H1 (cell line): ENCODE measurements at regions not wholly inside any gene's neighbourhood (a gene's known extent, or its start where the extent isn't known, plus 50 kb on each side); places are given as distances from the start of the nearest gene placed in this dataset.

ENCODE experiments used
- CTCF ChIA-PET: fragments of 300-600 bp; sonication (Branson Sonifier 250); formaldehyde crosslinking; loops from one replicate; lab custom pipeline; 2021; ENCODE audit not compliant: partially characterized antibody; lab: Charles Lee
- POLR2A ChIA-PET: fragments of 300-600 bp; sonication (Branson Sonifier 250); formaldehyde crosslinking; loops from one replicate; lab custom pipeline; 2021; ENCODE audit warnings: inconsistent platforms; ENCODE audit not compliant: partially characterized antibody; lab: Charles Lee
- DNase-seq, 2 experiments: peaks; one replicate each; pipeline versions ENCODE4 v3.0.0 to v3.0.0-alpha.2; 2010 to 2022; ENCODE audit warnings: low spot score in 2 of 2, low read depth in 1 of 2, mixed read lengths in 1 of 2
- FAIRE-seq: peaks from 2 replicates; lab custom pipeline; 2011; peaks lifted over from hg19 to GRCh38; lab: Jason Lieb, UNC
- H2AFZ ChIP-seq: 2 replicates; pipeline ENCODE4 v1.8.1; 2012; ENCODE audit warnings: low read length, inconsistent platforms
- H2AK5ac ChIP-seq: 2 replicates; pipeline ENCODE4 v1.6.1; 2013; ENCODE audit warnings: low read depth, low read length
- H2BK120ac ChIP-seq: replicated peaks from 2 replicates; pipeline ENCODE3; 2013; ENCODE audit warnings: low read depth, low read length, inconsistent platforms
- H2BK12ac ChIP-seq: 2 replicates; pipeline ENCODE4 v1.6.1; 2013; ENCODE audit warnings: low read depth, low read length
- H2BK15ac ChIP-seq: 2 replicates; pipeline ENCODE4 v1.6.1; 2013; ENCODE audit warnings: low read length
- H2BK20ac ChIP-seq: 2 replicates; pipeline ENCODE4 v1.6.1; 2013; ENCODE audit warnings: low read length
- H2BK5ac ChIP-seq: 2 replicates; pipeline ENCODE4 v1.6.1; 2013; ENCODE audit warnings: low read depth, low read length
- H3K14ac ChIP-seq: 2 replicates; pipeline ENCODE4 v1.6.1; 2013; ENCODE audit warnings: inconsistent platforms; ENCODE audit not compliant: insufficient read length
- H3K18ac ChIP-seq: 2 replicates; pipeline ENCODE4 v1.6.1; 2013; ENCODE audit warnings: low read length; ENCODE audit errors: extremely low read depth
- H3K23ac ChIP-seq: 2 replicates; pipeline ENCODE4 v1.6.1; 2013; ENCODE audit warnings: inconsistent platforms; ENCODE audit not compliant: insufficient read length
- H3K23me2 ChIP-seq: 2 replicates; pipeline ENCODE4 v1.6.1; 2013; ENCODE audit warnings: low read depth, low read length
- H3K27ac ChIP-seq: 2 replicates; pipeline ENCODE4 v1.6.1; 2011; ENCODE audit warnings: low read depth, low read length, inconsistent platforms
- H3K27me3 ChIP-seq, 4 experiments: replicated peaks in 1 of 4; 1 replicate in 1 of 4; 2 replicates in 3 of 4; pipeline versions ENCODE4 v1.6.1 to v1.8.1; 2011 to 2013; ENCODE audit warnings: low read length in 3 of 4, mild to moderate bottlenecking in 3 of 4, inconsistent platforms in 2 of 4, mixed read lengths in 2 of 4, moderate library complexity in 1 of 4; ENCODE audit not compliant: control insufficient read depth in 3 of 4, insufficient read depth in 3 of 4; ENCODE audit errors: extremely low read depth in 1 of 4
- H3K36me3 ChIP-seq, 4 experiments: 2 replicates each; pipeline versions ENCODE4 v1.6.1 to v1.8.1; 2011 to 2013; ENCODE audit warnings: mild to moderate bottlenecking in 4 of 4, low read length in 3 of 4, moderate library complexity in 2 of 4, control low read depth in 1 of 4, inconsistent platforms in 1 of 4; ENCODE audit not compliant: insufficient read depth in 4 of 4, control insufficient read depth in 2 of 4
- H3K4ac ChIP-seq: replicated peaks from 2 replicates; pipeline ENCODE3; 2013; ENCODE audit warnings: low read length, low read depth, mixed read lengths, inconsistent platforms; ENCODE audit not compliant: insufficient read length
- H3K4me1 ChIP-seq, 4 experiments: replicated peaks in 1 of 4; 1 replicate in 1 of 4; 2 replicates in 3 of 4; pipeline versions ENCODE4 v1.6.1 to v1.8.1; 2011 to 2013; ENCODE audit warnings: low read length in 3 of 4, inconsistent platforms in 2 of 4, mixed read lengths in 1 of 4; ENCODE audit not compliant: insufficient read depth in 4 of 4, control insufficient read depth in 3 of 4
- H3K4me2 ChIP-seq, 2 experiments: 2 replicates each; pipeline versions ENCODE4 v1.6.1 to v1.8.1; 2011 to 2013; ENCODE audit warnings: low read depth in 2 of 2, low read length in 2 of 2, control low read depth in 1 of 2, inconsistent platforms in 1 of 2, mild to moderate bottlenecking in 1 of 2; ENCODE audit not compliant: insufficient read depth in 1 of 2
- H3K4me3 ChIP-seq, 4 experiments: fragments of 200-600, 300-600 bp in 1 of 4; sonication (generic), shearing (Covaris generic), sonication (Bioruptor Twin) in 1 of 4; 2 replicates each; pipeline versions ENCODE4 v1.5.1 to v1.8.1; 2011 to 2016; ENCODE audit warnings: low read length in 4 of 4, low read depth in 3 of 4, control low read depth in 2 of 4, inconsistent platforms in 2 of 4, mild to moderate bottlenecking in 2 of 4, mixed read lengths in 1 of 4, moderate library complexity in 1 of 4; ENCODE audit not compliant: insufficient read depth in 2 of 4; ENCODE audit errors: extremely low read depth in 1 of 4
- H3K56ac ChIP-seq: replicated peaks from 2 replicates; pipeline ENCODE3; 2013; ENCODE audit warnings: low read depth, mild to moderate bottlenecking, mixed read lengths, low read length, inconsistent platforms; ENCODE audit not compliant: insufficient read length
- H3K79me1 ChIP-seq: 2 replicates; pipeline ENCODE4 v1.6.1; 2013; ENCODE audit warnings: low read depth, low read length, control low read depth
- H3K79me2 ChIP-seq, 2 experiments: 2 replicates each; pipeline versions ENCODE4 v1.6.1 to v1.8.1; 2012 to 2013; ENCODE audit warnings: low read length in 2 of 2, mild to moderate bottlenecking in 2 of 2, inconsistent platforms in 1 of 2; ENCODE audit not compliant: insufficient read depth in 2 of 2, control insufficient read depth in 1 of 2
- H3K9ac ChIP-seq, 4 experiments: replicated peaks in 1 of 4; 1 replicate in 1 of 4; 2 replicates in 3 of 4; pipeline versions ENCODE4 v1.6.1 to v1.8.1; 2011 to 2013; ENCODE audit warnings: low read depth in 3 of 4, low read length in 3 of 4, control low read depth in 2 of 4, mild to moderate bottlenecking in 2 of 4, moderate library complexity in 2 of 4, inconsistent platforms in 1 of 4; ENCODE audit errors: extremely low read depth in 1 of 4
- H3K9me3 ChIP-seq, 2 experiments: 2 replicates each; pipeline versions ENCODE4 v1.6.1 to v1.8.1; 2012 to 2013; ENCODE audit warnings: mild to moderate bottlenecking in 2 of 2, moderate library complexity in 2 of 2, control low read depth in 1 of 2, inconsistent platforms in 1 of 2, low read depth in 1 of 2, low read length in 1 of 2, mixed read lengths in 1 of 2; ENCODE audit not compliant: insufficient read depth in 2 of 2
- H4K20me1 ChIP-seq, 2 experiments: replicated peaks in 1 of 2; 2 replicates each; pipeline versions ENCODE3 to v1.8.1; 2011 to 2013; ENCODE audit warnings: inconsistent platforms in 2 of 2, low read length in 2 of 2, mild to moderate bottlenecking in 1 of 2; ENCODE audit not compliant: insufficient read depth in 2 of 2, control insufficient read depth in 1 of 2
- H4K5ac ChIP-seq: 2 replicates; pipeline ENCODE4 v1.6.1; 2013; ENCODE audit warnings: low read length, low read depth, mixed read lengths, inconsistent platforms; ENCODE audit not compliant: insufficient read length
- H4K8ac ChIP-seq: 2 replicates; pipeline ENCODE4 v1.8.0; 2013; ENCODE audit warnings: mild to moderate bottlenecking, moderate library complexity, low read length, inconsistent platforms; ENCODE audit not compliant: insufficient read depth; ENCODE audit errors: extremely low read depth
- H4K91ac ChIP-seq: replicated peaks from 2 replicates; pipeline ENCODE3; 2013; ENCODE audit warnings: low read length, mixed read lengths, inconsistent platforms; ENCODE audit not compliant: insufficient read length
- ATF3 ChIP-seq: IDR thresholded peaks from 2 replicates; pipeline ENCODE4 v1.6.1; 2011; ENCODE audit warnings: low read depth, mild to moderate bottlenecking, low read length; ENCODE audit not compliant: insufficient read depth
- CBX5 ChIP-seq: fragments of 300-800, 300-1000 bp; sonication (generic); IDR thresholded peaks from 2 replicates; pipeline ENCODE4 v1.7.1; 2016; ENCODE audit warnings: antibody characterized with exemption, low read length, low read depth
- EGR1 ChIP-seq: IDR thresholded peaks from 2 replicates; pipeline ENCODE4 v1.6.1; 2011; ENCODE audit warnings: low read depth, low read length, borderline replicate concordance
- EP300 ChIP-seq, 2 experiments: IDR thresholded peaks; 1 replicate in 1 of 2; 2 replicates in 1 of 2; pipeline ENCODE4 v1.6.1; 2011 to 2012; ENCODE audit warnings: low read depth in 2 of 2, low read length in 2 of 2, mild to moderate bottlenecking in 2 of 2, borderline replicate concordance in 1 of 2, inconsistent platforms in 1 of 2, moderate library complexity in 1 of 2
- GTF2F1 ChIP-seq: IDR thresholded peaks from 2 replicates; pipeline ENCODE4 v1.6.1; 2012; ENCODE audit warnings: low read depth, low read length, improper control_type of control experiment, borderline replicate concordance
- HDAC6 ChIP-seq: IDR thresholded peaks from one replicate; pipeline ENCODE4 v1.7.1; 2012; ENCODE audit warnings: low read depth, mild to moderate bottlenecking, inconsistent platforms, low read length, moderate library complexity
- JUN ChIP-seq: IDR thresholded peaks from 2 replicates; pipeline ENCODE4 v1.6.1; 2011; ENCODE audit warnings: low read depth, mild to moderate bottlenecking, improper control_type of control experiment, low read length
- KDM1A ChIP-seq: fragments of 200-600, 300-600 bp; sonication (generic); IDR thresholded peaks from 2 replicates; pipeline ENCODE4 v1.7.1; 2016; ENCODE audit warnings: mild to moderate bottlenecking, low read length, borderline replicate concordance
- KDM5A ChIP-seq: fragments of 200-600 bp; IDR thresholded peaks from 2 replicates; pipeline ENCODE4 v1.7.1; 2012; ENCODE audit warnings: mild to moderate bottlenecking, low read length, inconsistent platforms, mixed read lengths
- RAD21 ChIP-seq, 2 experiments: IDR thresholded peaks in 1 of 2; conservative IDR thresholded peaks in 1 of 2; 2 replicates each; pipeline ENCODE4 v1.6.1; 2011; ENCODE audit warnings: low read depth in 2 of 2, low read length in 2 of 2, improper control_type of control experiment in 1 of 2, inconsistent platforms in 1 of 2, mild to moderate bottlenecking in 1 of 2, moderate library complexity in 1 of 2
- RXRA ChIP-seq: IDR thresholded peaks from 2 replicates; pipeline ENCODE4 v1.6.1; 2011; ENCODE audit warnings: low read depth, mild to moderate bottlenecking, low read length, moderate library complexity; ENCODE audit not compliant: insufficient read depth
- SP1 ChIP-seq: IDR thresholded peaks from 2 replicates; pipeline ENCODE4 v1.6.1; 2011; ENCODE audit warnings: low read depth, low read length
- SP4 ChIP-seq: IDR thresholded peaks from 2 replicates; pipeline ENCODE4 v1.6.1; 2012; ENCODE audit warnings: low read length, inconsistent platforms
- SRF ChIP-seq: IDR thresholded peaks from 2 replicates; pipeline ENCODE4 v1.6.1; 2011; ENCODE audit warnings: mild to moderate bottlenecking, low read depth, low read length, moderate library complexity
- SUZ12 ChIP-seq: fragments of 200-600 bp; sonication (generic); IDR thresholded peaks from 2 replicates; pipeline ENCODE4 v1.6.1; 2012; ENCODE audit warnings: mild to moderate bottlenecking, inconsistent platforms, low read length, moderate library complexity, mixed read lengths
- WGBS, 2 experiments: shearing (Covaris generic) in 1 of 2; methylation state at CpG; one replicate each; pipeline versions ENCODE4 v1.1.6 to v1.1.7; 2013 to 2015; ENCODE audit warnings: low lambda C conversion rate in 2 of 2, mixed read lengths in 2 of 2, inconsistent platforms in 1 of 2, low coverage in 1 of 2, missing lambda C conversion rate in 1 of 2; ENCODE audit not compliant: insufficient replicate concordance in 2 of 2, insufficient coverage in 1 of 2, insufficient read length in 1 of 2; ENCODE audit errors: extremely low coverage in 1 of 2, missing lambda C conversion rate in 1 of 2; 5-methylcytosine and 5-hydroxymethylcytosine counted together

GRCh38 chr7:109308816-109309215, 739.1 kb downstream of the DNAJB9 start:
- H3K23ac ChIP-seq, result no peak overlapping the region
- H2BK5ac ChIP-seq, result no peak overlapping the region
- no peak overlapping the region for H2BK12ac ChIP-seq
- H4K8ac ChIP-seq, result no peak overlapping the region
- ChIA-PET POLR2A (no interaction called here), CTCF (no interaction called here)
- no peaks in the 10 kb centered on the region for H3K23me2 ChIP-seq
- no peak overlapping the region for H4K91ac ChIP-seq
- DNase-seq, result no peak
- H3K79me1 ChIP-seq, result no peaks in the 10 kb centered on the region
- no peak overlapping the region for H3K9ac ChIP-seq
- no peak overlapping the region for H3K18ac ChIP-seq
- no peak overlapping the region for H3K4me2 ChIP-seq
- H3K27me3 ChIP-seq, result no peaks in the 10 kb centered on the region
- no peak overlapping the region for H2AFZ ChIP-seq
- no peaks in the 10 kb centered on the region for H3K4me1 ChIP-seq
- H3K4me3 ChIP-seq, result no peak overlapping the region
- no peak overlapping the region for H2BK20ac ChIP-seq
- H3K36me3 ChIP-seq, result no peaks in the 10 kb centered on the region; a peak in 1 of 8 replicates
- no peak overlapping the region for H2BK15ac ChIP-seq
- H3K27ac ChIP-seq, result no peak overlapping the region
- no peak overlapping the region for H2AK5ac ChIP-seq
- H3K4ac ChIP-seq, result no peak overlapping the region
- no peaks in the 10 kb centered on the region for H3K79me2 ChIP-seq
- no peak overlapping the region for H2BK120ac ChIP-seq
- H3K14ac ChIP-seq, result no peak overlapping the region
- no peak overlapping the region for H4K5ac ChIP-seq
- 79% methylated on average over 1 of the region's 1 CpG; no CpG with 5 or more reads in 1 of the 2 experiments for WGBS, 2 experiments
- no peak for FAIRE-seq
- no peaks in the 10 kb centered on the region for H4K20me1 ChIP-seq
- H3K56ac ChIP-seq, result no peak overlapping the region
- H3K9me3 ChIP-seq, result peaks cover 0 to 8% of the 10 kb centered on the region in 2 experiments; a peak in 2 of 4 replicates
- no peak for TF ChIP-seq CBX5
- no peak for TF ChIP-seq RXRA
- TF ChIP-seq SRF, result no peak
- no peak for TF ChIP-seq KDM5A
- TF ChIP-seq JUN, result no peak
- TF ChIP-seq GTF2F1, result no peak
- TF ChIP-seq HDAC6, result no peak
- no peak for TF ChIP-seq RAD21 (IDR thresholded peaks at IDR 0.05 in 1 of 2, conservative IDR thresholded peaks at IDR 0.05 in 1 of 2; ENCODE audit: low read depth in 2 of 2, low read length in 2 of 2)
- TF ChIP-seq ATF3, result no peak
- TF ChIP-seq SUZ12, result no peak
- TF ChIP-seq SP4, result no peak
- no peak for TF ChIP-seq SP1
- no peak for TF ChIP-seq EP300 (IDR thresholded peaks at IDR 0.05; ENCODE audit: borderline replicate concordance in 1 of 2, low read depth in 2 of 2, low read length in 2 of 2)
- TF ChIP-seq EGR1, result no peak
- no peak for TF ChIP-seq KDM1A
